Left ventricle myocardium inferior (tissue), 1 donor: ENCODE measurements at regions not wholly inside any gene's neighbourhood (a gene's known extent, or its start where the extent isn't known, plus 50 kb on each side); places are given as distances from the start of the nearest gene placed in this dataset.

Source experiments
- DNase-seq: peaks from one replicate; pipeline ENCODE4 v3.0.0-alpha.2; 2020
- H3K27ac ChIP-seq: fragments of 200-600 bp; replicated peaks from 2 replicates; pipeline ENCODE4 v1.8.0; 2021
- H3K27me3 ChIP-seq: fragments of 200-600 bp; 2 replicates; pipeline ENCODE4 v1.8.0; 2021; ENCODE audit warnings: low read depth
- H3K36me3 ChIP-seq: fragments of 200-600 bp; 2 replicates; pipeline ENCODE4 v1.8.0; 2021
- H3K4me1 ChIP-seq: fragments of 200-600 bp; 2 replicates; pipeline ENCODE4 v1.8.0; 2021
- H3K4me3 ChIP-seq: fragments of 200-600 bp; 2 replicates; pipeline ENCODE4 v1.8.0; 2021; ENCODE audit warnings: mild to moderate bottlenecking, moderate library complexity
- H3K9me3 ChIP-seq: fragments of 200-600 bp; replicated peaks from 2 replicates; pipeline ENCODE4 v1.8.0; 2021
- intact Hi-C: fragments of 100-400 bp; cut with micrococcal nuclease; formaldehyde crosslinking; loops from one replicate; pipeline ENCODE4 v1.11.0; 2022
- TF ChIP-seq, protein P1 (sequence below): fragments of 200-600 bp; IDR thresholded peaks from 2 replicates; pipeline ENCODE4 v1.8.0; 2021; ENCODE audit warnings: antibody characterized with exemption, mild to moderate bottlenecking, borderline replicate concordance
- donor health status: DM: no; HTN: yes; CAD: no; lungs with severe emphysema.

DNA sequence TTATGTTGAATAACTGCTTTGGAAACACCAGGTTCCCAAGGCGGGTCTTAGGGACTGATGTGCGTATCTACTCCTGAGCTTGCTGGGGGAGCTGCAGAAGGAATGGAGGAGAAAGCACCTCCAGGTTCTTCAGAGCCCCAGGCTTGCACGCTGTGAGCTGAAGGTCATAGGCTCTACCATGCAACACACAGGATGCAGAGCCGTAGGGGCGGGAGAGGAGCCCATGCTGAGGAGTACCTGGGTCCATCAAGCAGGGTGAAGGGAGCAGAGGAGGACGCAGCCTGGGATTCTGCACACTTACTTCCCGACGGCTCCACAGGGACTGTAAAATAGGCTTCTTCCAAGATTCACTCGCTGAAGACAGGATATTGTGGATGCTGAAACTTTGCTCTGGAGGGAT is 426.5 kb upstream of the FRG1 start:
- intact Hi-C loops = no loop called here
- no peak for DNase-seq
- Histone ChIP-seq H3K4me1 (no peaks in the 10 kb centered on the region), H3K27ac (no peak overlapping the region), H3K9me3 (peaks cover 7% of the 10 kb centered on the region), H3K27me3 (no peaks in the 10 kb centered on the region), H3K36me3 (no peaks in the 10 kb centered on the region), H3K4me3 (no peak overlapping the region)
- TF ChIP-seq, protein P1, sequence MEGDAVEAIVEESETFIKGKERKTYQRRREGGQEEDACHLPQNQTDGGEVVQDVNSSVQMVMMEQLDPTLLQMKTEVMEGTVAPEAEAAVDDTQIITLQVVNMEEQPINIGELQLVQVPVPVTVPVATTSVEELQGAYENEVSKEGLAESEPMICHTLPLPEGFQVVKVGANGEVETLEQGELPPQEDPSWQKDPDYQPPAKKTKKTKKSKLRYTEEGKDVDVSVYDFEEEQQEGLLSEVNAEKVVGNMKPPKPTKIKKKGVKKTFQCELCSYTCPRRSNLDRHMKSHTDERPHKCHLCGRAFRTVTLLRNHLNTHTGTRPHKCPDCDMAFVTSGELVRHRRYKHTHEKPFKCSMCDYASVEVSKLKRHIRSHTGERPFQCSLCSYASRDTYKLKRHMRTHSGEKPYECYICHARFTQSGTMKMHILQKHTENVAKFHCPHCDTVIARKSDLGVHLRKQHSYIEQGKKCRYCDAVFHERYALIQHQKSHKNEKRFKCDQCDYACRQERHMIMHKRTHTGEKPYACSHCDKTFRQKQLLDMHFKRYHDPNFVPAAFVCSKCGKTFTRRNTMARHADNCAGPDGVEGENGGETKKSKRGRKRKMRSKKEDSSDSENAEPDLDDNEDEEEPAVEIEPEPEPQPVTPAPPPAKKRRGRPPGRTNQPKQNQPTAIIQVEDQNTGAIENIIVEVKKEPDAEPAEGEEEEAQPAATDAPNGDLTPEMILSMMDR = no peak

DNA sequence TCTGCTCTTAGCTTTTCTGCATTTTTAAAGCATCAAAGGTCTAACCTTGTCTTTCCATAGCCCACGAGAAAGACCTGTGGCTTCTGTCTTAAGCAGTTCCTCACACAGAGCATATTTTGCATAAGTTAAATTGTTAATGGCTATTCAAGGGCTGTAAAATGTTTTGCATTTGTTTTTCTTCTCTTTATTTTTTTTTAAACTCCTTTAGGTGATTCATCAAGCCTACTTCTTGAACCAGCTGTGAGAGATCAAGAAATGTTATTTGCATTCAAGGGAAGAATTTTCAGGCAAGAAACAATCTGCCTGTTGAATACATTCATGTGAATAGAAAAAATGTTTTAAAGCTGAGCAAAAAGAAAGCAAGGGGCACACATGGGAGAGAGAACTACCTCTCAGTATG is 423.8 kb upstream of the FRG1 start:
- H3K27ac ChIP-seq = no peak overlapping the region
- no peaks in the 10 kb centered on the region for H3K36me3 ChIP-seq
- H3K27me3 ChIP-seq = no peaks in the 10 kb centered on the region
- H3K9me3 ChIP-seq = no peaks in the 10 kb centered on the region
- intact Hi-C loops = no loop called here
- H3K4me1 ChIP-seq = no peaks in the 10 kb centered on the region
- no peak for DNase-seq
- H3K4me3 ChIP-seq = no peak overlapping the region
- TF ChIP-seq, protein P1 = no peak

DNA sequence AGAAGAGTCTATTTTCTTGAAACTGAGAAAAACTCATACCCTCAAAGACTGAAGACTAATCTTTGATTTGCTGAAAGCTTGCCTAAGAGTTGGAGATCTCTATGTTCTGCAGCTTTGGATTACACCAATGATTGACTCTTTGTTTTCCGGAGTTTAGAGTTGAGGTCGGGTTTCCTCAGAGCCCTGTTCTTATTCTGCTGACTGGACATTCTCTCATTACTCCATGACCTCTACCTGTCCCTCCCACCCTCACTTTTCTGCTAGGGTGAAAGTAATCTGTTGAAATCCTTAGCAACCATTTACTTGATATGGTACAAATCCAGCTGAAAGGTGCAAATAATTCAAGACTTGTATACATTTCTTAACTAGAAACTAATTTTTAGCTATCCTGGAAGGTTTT is 421.5 kb upstream of the FRG1 start:
- intact Hi-C loops = no loop called here
- TF ChIP-seq, protein P1 = no peak
- H3K27ac ChIP-seq = no peak overlapping the region
- DNase-seq = no peak
- H3K36me3 ChIP-seq = no peaks in the 10 kb centered on the region
- no peak overlapping the region for H3K4me3 ChIP-seq
- no peaks in the 10 kb centered on the region for H3K4me1 ChIP-seq
- H3K9me3 ChIP-seq = peaks cover 11% of the 10 kb centered on the region
- no peaks in the 10 kb centered on the region for H3K27me3 ChIP-seq

DNA sequence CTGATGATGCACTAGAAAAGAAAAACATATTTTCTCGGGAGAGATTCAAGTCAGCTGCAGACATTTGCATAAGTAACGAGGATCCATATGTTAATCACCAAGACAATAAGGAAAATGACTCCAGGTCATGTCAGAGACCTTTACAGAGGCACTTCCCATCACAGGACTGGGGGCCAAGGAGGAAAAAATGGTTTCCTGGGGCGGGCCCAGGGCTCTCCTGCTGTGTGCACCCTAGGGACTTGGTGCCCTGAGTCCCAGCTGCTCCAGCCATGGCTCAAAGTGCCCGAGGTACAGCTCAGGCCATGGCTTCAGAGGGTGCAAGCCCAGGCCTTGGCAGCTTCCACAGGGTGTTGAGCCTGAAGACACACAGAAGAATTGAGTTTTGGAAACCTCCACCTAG is 415.4 kb upstream of the FRG1 start:
- Histone ChIP-seq H3K27ac (no peak overlapping the region), H3K9me3 (peaks cover 62% of the 10 kb centered on the region), H3K36me3 (no peaks in the 10 kb centered on the region), H3K4me3 (no peak overlapping the region), H3K27me3 (no peaks in the 10 kb centered on the region), H3K4me1 (no peaks in the 10 kb centered on the region)
- no peak for DNase-seq
- intact Hi-C loops = no loop called here
- TF ChIP-seq, protein P1 = no peak

DNA sequence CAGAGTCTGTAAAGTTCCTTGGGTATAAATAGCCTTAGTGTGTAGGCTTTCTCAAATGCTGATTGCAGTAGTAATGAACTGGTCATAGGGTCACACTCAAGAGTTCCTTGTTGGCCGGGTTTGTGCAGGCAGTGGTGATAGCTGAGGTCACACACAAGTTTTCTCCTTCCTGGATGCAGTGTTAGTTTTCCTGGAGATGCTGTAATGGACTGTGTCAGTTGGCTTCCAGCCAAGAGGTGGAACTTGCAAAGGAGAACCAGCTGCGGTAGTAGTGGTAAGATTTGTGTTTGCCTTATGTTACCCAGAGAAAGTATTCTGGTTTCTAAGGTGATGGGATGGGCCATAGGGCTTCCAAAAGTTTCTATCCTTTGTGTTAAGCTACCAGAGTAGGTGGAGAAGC is 409.8 kb upstream of the FRG1 start:
- no peak overlapping the region for H3K4me3 ChIP-seq
- no peaks in the 10 kb centered on the region for H3K36me3 ChIP-seq
- H3K4me1 ChIP-seq = no peaks in the 10 kb centered on the region
- H3K27ac ChIP-seq = no peak overlapping the region
- peaks cover 75% of the 10 kb centered on the region for H3K9me3 ChIP-seq
- TF ChIP-seq, protein P1 = no peak
- H3K27me3 ChIP-seq = no peaks in the 10 kb centered on the region
- DNase-seq = no peak
- intact Hi-C loops = no loop called here

DNA sequence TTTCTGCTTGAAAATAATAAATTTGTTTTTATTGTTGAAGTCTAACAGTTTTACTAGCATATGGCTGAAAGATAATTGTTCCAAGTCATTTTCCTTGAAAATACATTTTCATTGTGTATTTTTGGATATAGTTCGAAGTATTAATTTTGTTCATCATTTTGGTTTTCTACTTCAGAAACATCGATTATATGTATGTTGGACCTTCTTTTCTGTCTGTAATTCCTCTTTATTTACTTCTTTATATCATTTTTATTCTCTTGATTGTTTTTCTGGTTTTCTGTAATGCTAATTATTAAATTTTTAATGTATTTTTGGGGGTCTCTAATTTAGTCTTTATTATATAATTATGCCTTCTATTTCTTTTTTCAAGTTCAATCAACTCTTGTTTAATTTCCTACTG is 407.1 kb upstream of the FRG1 start:
- H3K36me3 ChIP-seq = no peaks in the 10 kb centered on the region
- intact Hi-C loops = no loop called here
- DNase-seq = no peak
- peaks cover 66% of the 10 kb centered on the region for H3K9me3 ChIP-seq
- no peaks in the 10 kb centered on the region for H3K4me1 ChIP-seq
- TF ChIP-seq, protein P1 = no peak
- no peak overlapping the region for H3K27ac ChIP-seq
- H3K27me3 ChIP-seq = no peaks in the 10 kb centered on the region
- no peak overlapping the region for H3K4me3 ChIP-seq
